CD1c-positive myeloid dendritic cell (primary cell): ENCODE measurements at regions not wholly inside any gene's neighbourhood (a gene's known extent, or its start where the extent isn't known, plus 50 kb on each side); places are given as distances from the start of the nearest gene placed in this dataset.

Experiments used
- DNase-seq: peaks from one replicate; pipeline ENCODE4 v3.0.0-alpha.2; 2016; ENCODE audit errors: extremely low spot score

GRCh38 chr20:22370137-22370536 lies 214.2 kb downstream of the FOXA2 start:
- no peak for DNase-seq

GRCh38 chr20:22369100-22369499 lies 215.3 kb downstream of the FOXA2 start:
- no peak for DNase-seq

GRCh38 chr20:22368235-22368634 lies 216.1 kb downstream of the FOXA2 start:
- DNase-seq, result peak; percentile 17

- no peak for DNase-seq
Observed at GRCh38 chr20:22366631-22367030, 217.7 kb downstream of the FOXA2 start.

GRCh38 chr20:22354647-22355046 lies 229.7 kb downstream of the FOXA2 start:
- no peak for DNase-seq

GRCh38 chr20:22353586-22353985 lies 230.8 kb downstream of the FOXA2 start:
- no peak for DNase-seq

- DNase-seq, result no peak
Observed at GRCh38 chr20:22352019-22352418, 232.4 kb downstream of the FOXA2 start.

GRCh38 chr20:22350624-22351023 lies 233.7 kb downstream of the FOXA2 start:
- no peak for DNase-seq

- DNase-seq, result no peak
Observed at GRCh38 chr20:22348010-22348409, 236.4 kb downstream of the FOXA2 start.

- peak; percentile 25 for DNase-seq
Observed at GRCh38 chr20:22346716-22347115, 237.7 kb downstream of the FOXA2 start.

- DNase-seq, result no peak
Observed at GRCh38 chr20:22343612-22344011, 240.8 kb downstream of the FOXA2 start.

- no peak for DNase-seq
Observed at GRCh38 chr20:22342410-22342809, 242.0 kb downstream of the FOXA2 start.

GRCh38 chr20:22341508-22341907 lies 242.9 kb downstream of the FOXA2 start:
- no peak for DNase-seq

- no peak for DNase-seq
Observed at GRCh38 chr20:22339946-22340345, 244.4 kb downstream of the FOXA2 start.

GRCh38 chr20:22339091-22339881 lies 245.1 kb downstream of the FOXA2 start:
- DNase-seq, result peak; percentile 71

- no peak for DNase-seq
Observed at GRCh38 chr20:22338140-22338708, 246.1 kb downstream of the FOXA2 start.

- DNase-seq, result no peak
Observed at GRCh38 chr20:22335210-22335609, 249.2 kb downstream of the FOXA2 start.

- peak; percentile 56 for DNase-seq
Observed at GRCh38 chr20:22333885-22334545, 250.4 kb downstream of the FOXA2 start.

GRCh38 chr20:22324505-22324904 lies 259.9 kb downstream of the FOXA2 start:
- DNase-seq, result no peak

- no peak for DNase-seq
Observed at GRCh38 chr20:22322513-22322912, 261.9 kb downstream of the FOXA2 start.

- DNase-seq, result no peak
Observed at GRCh38 chr20:22321191-22321590, 263.2 kb downstream of the FOXA2 start.

GRCh38 chr20:22320245-22320915 lies 264.0 kb downstream of the FOXA2 start:
- DNase-seq, result no peak
